Right lobe of liver (tissue), 4 donors: ENCODE measurements at regions not wholly inside any gene's neighbourhood (a gene's known extent, or its start where the extent isn't known, plus 50 kb on each side); places are given as distances from the start of the nearest gene placed in this dataset.

Experiments used
- CTCF ChIP-seq, 4 donors: fragments of 200-600 bp in 3 of 4; fragments of 450-650 bp in 1 of 4; IDR thresholded peaks; one replicate each; pipeline versions ENCODE4 v1.5.1 to v1.8.0; 2016 to 2022; ENCODE audit warnings: antibody characterized with exemption in 4 of 4, mild to moderate bottlenecking in 2 of 4
- POLR2A ChIP-seq: fragments of 450-650 bp; IDR thresholded peaks from one replicate; pipeline ENCODE4 v1.6.1; 2017; ENCODE audit warnings: antibody characterized with exemption, mild to moderate bottlenecking
- donor health status: DM: no; HTN: no; CAD: no.
- donor health status: DM: no; HTN: no; CAD: no.
- donor health status: DM: no; HTN: yes; CAD: no.

- TF ChIP-seq CTCF (IDR thresholded peaks at IDR 0.05) (no peak), POLR2A (no peak)
These were observed 69.7 kb upstream of the TLR3 start for GRCh38 chr4:185999207-185999606.
